Stimulated activated CD4-positive, alpha-beta T cell treated with anti-CD3 and anti-CD28 coated beads, Interleukin-15, amount 100 ng/mL, for 48 hours (primary cell): ENCODE measurements at regions not wholly inside any gene's neighbourhood (a gene's known extent, or its start where the extent isn't known, plus 50 kb on each side); places are given as distances from the start of the nearest gene placed in this dataset.
"Not testable (repeated sequence)": the region's sequence is repeated elsewhere in the genome, so short reads cannot be mapped to it uniquely, and the experiment has no call there.

ENCODE experiments used
- DNase-seq, 2 donors: peaks; one replicate each; pipeline ENCODE4 v3.0.0-alpha.2; 2020; ENCODE audit warnings: low read depth in 2 of 2

DNA sequence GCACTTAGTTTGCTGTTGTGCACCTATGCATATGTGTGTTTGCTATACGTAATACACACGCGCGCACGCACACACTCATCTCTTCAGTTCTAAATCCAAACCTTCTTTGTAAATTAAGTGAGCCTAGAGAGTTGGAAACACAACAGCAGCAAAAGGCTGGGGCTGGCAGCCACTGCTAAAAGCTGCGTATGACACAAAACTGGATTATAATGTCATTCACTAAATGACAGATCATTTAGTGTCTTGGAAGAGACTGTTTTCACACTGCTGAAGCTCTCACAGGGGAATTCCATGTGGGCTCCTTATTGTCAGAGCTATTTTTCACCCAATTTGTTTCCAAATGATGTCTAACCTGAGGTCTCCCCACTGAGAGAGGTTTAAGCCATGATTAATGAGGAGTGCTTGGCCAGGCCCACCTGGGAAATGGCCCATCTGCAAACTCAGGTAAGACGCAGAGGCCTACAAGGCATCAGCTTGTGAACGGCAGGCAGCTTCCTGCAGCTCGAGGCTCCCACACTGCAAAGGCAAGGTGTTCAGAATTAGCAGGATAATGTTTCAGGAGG lies 94.2 kb downstream of the OLIG3 start:
- no peak for DNase-seq

DNA sequence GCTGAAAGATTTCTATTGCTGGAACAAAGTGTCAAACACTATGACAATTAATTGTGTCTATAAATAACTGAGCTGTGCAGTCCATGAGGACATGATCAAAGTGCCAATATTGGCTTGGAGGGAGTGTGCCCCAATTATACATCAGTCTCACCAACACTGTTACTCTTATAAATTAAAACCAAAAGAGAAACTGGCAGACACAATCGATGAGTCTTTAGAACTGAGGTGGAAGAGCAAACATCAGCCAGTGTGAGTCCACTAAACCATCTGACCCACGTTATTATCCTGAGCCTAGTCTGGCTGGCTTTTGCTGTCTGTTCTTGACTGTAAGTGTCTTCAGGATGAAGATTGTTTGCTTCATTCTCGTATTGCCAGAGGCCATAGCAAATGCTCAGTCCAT lies 98.9 kb downstream of the OLIG3 start:
- DNase-seq = no peak

DNA sequence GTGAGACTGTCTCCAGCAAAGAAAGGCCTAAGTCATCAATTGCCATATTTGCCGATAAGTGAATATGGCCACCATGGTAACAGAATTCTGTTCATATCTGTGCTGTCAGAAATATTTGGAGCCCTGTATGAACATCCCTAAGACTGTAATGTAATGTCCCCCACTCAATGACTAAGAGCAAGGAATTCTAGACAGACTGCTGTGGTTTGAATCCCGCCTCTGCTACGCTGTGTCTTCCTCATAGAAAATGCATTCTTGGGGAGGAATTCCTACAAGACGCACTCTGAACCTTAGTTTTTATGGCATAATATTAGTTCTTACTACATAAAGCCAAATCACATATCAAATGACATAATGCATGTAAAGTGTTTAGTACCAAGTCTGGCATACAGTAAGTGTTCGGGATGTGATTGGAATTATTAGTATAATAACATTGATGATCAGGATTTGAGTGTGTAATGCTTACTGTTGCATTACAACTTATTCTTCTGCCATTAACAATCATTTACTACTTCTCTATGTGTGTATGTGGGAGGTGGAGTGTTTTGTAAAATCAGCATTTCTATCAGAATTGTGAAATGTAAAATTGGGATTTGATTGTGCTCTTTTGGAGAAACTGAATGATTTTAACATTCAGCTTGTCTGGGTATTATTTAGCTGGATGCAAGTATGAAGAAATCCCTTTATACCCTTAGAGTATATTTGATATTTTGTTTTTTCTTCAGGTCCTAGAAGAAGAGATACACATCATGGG lies 103.0 kb downstream of the OLIG3 start:
- no peak for DNase-seq

DNA sequence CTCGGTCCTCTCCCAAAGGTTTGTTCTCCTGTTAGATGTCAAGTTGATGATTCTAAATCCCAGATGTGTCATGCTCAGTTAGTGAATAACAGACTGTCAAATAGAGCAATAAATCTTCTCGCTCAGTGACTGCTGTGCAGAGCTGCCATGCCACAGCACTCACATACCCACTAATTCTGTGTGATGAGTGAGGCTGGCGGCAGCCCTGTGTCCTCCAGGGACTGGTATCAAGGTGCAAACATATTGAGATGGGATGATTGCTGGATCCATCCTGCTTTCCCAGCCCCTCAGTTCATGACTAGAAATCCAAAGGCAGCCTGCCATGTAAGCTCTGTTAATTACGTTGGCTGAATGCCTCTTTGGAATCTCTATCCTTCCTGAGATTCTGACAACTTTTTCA lies 103.9 kb downstream of the OLIG3 start:
- DNase-seq = no peak

DNA sequence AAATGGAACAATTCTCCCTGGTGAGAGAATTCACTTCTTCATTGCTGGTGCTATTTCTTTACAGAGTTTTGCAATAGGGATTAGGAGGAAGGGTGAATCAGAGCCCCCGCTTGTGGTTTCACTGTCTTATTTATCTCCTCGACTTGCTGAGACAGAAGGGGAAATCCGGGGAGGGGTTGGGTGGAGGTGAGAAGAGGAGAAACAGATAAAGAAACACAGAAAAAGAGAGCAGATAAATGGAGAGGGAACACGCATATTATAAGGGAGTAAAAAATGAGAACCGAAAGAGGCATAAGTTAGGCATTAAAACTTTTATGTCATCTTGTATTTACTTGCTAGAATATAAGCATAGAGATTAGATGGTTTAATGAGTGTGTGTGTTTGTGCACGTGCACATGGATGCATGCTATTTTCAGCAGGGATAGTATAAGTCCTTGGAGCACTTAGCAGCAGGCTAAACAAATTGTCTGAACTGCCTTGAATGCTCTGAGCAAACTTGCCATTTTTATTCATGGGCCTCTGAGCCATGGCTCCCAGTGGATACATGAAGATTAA lies 105.0 kb downstream of the OLIG3 start:
- DNase-seq = peak; percentile 52 to 69

DNA sequence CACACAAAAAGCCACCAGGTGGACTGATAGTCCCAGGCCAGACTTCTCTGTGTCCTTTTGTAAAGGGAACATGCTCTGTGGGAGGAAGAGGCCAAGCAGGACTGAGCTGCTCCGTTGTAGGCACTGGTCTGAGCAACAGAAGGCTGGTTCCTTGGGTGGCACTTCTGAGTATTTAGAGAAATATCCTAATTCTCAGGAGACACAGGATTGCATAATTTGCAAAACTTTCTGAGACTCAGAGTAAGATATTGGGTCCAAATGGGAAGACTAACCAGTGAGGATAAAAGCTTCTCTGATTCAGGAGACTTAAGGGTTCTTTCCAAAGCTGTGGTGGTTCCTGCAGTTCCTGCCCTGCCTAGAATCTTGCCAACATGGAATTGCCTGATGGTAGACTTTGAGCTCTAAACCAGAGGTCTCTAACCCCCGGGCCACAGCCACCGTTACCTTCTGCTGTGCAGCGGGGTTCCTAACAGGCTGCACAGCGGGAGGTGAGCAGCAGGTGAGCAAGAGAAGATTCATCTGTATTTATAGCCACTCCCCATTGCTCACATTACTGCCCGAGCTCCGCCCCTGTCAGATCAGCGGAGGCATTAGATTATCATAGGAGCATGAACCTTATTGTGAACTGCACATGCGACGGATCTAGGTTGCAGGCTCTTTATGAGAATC lies 107.0 kb downstream of the OLIG3 start:
- no peak for DNase-seq

DNA sequence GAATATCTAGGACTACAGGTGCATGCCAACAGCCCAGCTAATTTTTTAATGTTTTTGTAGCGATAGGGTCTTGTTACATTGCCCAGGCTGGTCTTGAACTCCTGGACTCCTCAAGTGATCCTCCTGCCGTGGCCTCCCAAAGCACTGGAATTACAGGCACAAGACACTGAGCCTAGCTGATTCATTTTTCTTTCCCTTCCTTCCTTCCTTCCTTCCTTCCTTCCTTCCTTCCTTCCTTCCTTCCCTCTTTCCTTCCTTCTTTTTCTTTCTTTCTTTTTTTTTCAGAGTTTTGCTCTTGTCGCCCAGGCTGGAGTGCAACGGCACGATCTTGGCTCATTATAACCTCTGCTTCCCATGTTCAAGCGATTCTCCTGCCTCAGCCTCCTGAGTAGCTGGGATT lies 110.9 kb downstream of the OLIG3 start:
- DNase-seq = not testable (repeated sequence)

DNA sequence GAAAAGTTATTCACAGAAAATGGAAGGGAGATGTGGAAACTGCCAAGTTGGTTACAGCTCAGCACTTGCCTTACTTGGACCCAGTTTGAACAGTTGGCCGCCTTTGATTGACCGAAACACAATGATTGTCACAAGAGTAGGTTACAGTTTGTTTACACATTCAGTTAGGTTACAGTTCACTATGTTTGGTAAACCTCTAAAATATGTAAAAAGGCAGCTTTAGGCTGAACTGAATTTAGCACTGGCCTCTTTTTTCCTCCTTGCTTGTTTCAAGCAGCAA lies 116.2 kb downstream of the OLIG3 start:
- no peak for DNase-seq

DNA sequence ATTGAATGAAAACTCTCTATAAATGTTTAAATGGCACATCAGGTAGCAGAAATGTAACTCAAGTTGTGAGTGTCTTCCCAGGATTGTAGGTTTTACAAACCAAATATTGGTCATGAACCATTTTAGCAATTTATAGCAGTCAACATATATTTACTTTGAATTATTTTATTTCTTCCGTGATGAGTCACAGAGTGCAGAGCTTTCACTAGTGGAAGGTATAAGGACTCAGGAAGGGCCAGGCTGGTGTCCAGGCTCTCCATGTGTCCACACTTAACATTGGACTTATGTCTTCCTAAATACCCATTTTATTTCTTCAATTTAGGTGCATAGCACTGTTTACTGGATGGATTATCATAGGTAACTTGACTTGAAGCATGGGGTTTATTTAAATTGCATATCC lies 120.9 kb downstream of the OLIG3 start:
- DNase-seq = no peak

DNA sequence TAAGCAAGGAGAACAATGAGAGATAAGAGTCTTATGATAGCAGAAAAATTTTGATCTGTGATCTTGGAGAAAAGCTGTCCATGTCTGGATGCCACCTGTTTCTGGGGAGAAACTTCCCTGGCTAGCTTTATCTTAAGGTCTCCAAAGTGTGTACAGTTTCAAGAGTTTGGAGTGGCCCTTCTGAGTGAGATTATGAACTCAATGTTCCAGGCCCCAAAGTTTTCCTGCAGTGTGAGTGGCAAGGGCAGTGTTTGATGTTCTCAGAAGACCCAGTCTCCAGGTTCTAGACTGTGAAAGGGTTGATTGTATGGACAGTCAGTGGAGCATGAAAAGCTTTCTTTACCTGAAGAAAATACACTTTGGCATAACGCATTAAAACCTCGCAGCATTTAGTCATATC lies 121.7 kb downstream of the OLIG3 start:
- DNase-seq = no peak

DNA sequence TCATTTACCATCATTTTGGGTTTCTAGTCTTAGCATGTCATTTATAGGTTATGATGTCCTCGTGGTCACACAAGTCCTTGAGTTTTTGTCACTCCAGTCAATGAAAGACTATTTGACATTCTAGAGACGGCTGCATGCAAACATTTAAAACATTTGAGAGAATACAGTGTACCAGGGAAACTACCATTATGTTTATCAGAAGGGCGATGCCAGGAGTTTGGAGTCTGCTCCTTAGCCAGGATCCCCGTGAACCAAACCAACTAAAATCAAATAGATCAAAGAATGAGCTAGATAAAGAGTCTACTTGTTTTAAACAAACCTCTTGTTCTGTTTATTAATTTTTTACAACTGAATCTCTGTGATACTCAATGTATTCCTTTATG lies 122.6 kb downstream of the OLIG3 start:
- no peak for DNase-seq

DNA sequence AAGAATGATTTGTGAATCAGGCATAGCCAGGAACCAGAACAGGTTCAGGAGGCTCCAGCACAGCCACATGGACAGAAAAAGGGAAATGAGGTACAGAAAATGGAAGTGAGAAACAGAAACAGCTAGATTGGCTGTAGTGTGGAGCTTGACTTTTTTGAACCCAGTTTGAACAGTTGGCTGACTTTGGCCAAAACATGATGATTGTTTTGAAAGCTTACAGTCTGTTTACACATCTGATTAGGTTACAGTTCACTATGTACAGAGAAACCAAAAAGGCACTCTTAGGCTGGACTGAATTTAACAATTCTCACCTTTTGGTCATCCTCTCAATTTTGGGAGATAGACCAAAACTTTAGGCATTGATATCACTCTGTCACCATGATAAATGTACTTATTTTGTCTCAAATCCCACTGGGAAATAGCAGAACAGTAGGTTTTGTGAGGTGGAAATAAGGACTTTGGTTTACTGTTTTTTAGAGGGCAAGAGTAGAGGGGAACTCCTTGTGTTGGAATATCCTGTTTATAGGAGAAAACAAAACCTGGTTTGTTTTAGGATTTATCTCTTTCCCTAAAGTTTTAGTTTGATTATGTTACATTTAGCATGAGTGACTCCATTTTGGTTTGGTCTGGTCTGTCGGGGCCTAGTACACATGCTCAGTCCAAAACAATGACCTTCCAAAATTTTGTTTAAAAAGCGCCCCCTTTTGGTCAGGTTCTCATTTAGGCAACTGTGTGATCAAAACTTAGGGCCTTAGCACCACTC lies 123.1 kb downstream of the OLIG3 start:
- DNase-seq = no peak

DNA sequence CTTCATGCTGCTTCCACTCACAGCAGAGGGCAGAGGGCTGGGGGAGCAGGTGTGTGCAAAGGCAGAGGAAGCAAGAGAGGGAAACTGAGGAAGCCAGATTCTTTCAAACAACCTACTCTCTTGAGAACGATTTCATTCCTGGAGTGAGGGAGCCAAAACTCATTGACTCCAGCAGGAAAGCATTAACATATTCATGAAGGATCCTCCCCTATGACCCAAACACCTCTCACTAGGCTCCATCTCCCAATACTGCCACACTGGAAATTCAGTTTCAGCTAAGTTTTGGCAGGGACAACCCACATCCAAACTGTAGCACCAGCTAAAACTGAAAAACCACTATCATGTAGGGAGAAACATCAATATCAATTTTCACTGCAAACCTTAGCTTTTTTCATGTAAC lies 125.1 kb downstream of the OLIG3 start:
- no peak for DNase-seq

DNA sequence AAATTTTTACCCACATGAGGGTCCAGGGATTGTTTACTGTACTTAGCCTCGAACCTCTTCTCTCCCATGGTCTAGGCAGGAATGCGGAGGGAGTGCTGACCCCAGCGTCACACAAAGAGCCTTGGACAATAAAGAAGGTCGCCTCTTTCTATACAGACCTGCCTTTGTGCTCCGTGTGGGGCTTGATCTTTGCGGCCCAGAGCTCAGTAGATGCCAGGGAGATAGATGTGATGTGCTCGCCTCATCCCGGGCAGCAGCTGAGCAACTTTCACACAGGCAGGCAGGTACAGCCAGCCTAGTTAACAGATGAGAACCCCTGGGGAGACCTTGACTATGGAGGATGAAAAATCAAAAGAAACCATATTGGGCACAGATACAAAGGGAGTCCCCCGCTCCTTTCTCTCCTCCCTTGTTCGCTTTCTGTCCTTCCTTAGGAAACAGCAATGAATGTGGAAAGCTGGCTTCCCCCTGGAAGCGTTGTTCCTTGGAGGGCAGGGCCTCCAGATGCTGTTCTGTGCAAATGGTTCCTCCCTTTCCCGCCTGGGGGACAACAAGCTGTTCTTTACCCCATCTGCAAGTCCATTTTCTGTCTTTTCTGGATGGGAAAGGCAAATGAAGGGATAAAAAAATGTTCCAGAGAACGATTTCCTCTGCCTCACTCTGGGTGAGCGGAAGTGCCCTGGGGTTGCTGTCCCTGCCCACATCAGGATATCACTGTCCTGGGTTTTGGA lies 128.3 kb downstream of the OLIG3 start:
- no peak for DNase-seq

DNA sequence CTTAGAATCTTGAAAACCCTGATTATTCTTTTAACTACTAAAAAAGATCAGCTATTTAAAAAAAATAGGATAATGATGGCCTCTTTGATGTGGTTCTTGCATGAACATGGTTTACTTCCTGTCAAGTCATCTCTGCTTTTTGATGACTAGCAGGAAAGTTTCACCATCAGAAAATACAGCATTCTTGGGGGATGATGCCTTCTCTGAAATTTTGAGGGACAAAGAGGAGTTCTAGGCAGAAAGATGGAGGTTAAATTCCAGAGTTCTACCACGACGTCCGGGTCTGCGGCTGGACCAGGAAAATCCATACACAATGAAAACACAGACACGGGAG lies 130.4 kb downstream of the OLIG3 start:
- no peak for DNase-seq

DNA sequence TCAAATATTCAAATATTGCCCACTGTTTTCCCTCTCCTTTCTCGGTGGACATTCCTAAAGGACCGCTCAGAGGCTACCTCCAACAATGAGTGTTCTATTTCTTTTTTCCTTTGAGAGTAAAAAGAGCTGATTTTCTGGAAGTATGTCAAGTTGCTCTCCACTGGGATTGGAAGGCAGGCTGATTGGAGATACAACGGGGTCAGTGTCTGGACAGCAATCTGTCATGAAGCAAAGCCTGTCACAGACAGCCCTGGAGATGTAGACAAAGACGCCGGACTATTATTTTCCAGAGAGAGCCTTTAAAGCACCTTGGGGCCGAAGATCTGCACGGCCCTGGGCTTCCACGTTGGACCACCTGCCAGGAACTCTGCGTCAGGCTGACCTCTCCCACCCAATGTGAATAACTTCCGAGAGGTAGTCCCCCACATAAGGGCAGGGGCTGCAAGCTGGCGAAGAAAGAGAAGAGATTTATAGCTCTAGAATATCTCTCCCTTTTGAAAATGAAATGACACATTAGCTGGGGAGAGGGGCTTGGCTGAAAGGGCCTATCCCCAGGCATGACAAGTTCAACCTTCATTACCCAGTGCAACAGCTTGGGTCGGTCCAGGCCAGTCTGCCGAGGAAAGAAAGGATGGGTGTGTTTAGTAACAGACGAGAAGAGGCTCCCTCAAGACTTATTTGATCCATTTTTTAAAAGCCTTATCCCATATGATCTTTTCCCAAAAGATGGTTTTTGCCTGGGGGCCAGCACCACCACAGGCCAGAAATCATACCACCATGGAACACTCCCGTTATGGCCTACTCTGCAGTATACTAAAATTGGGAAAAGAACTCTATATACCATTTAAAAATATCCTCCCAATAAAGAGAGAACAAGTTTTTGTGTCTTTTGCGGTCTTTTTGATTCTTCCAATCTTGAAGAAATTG lies 131.1 kb downstream of the OLIG3 start:
- DNase-seq = no peak

DNA sequence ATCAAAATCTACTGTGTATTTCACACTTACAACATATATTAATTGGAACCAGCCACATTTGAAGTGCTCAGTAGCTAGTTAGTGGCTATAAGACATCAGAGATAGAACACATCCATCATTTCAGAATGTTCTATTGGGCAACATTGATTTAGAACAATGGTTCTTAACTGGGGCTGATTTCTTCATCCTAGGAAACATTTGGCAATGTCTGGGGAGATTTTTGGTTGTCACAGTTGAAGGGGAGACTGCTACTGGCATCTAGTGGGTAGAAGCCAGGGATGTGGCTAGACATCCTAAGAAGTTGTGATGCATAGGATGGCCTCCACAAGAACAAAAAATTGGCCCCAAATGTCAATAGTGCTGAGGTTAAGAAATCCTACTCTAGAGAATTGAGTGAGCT lies 132.5 kb downstream of the OLIG3 start:
- DNase-seq = no peak

DNA sequence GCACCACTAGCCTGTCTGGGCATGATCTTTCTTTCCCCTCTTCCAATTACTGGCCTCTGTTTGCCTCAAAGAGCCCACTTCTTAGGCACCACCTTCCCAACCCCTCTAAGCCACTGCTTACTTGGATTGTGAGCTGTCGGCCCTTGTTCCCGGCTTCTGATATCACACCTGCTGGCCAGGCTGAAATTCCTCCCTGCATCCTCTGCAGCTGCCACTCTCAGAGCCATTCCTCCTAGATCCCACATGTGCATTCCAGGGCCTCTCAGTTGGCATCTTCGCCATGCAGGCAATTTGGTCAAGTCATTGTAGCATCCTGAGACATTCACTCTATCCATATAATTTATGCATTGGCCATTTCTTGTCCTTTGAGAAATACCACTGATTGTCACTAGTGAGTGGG lies 135.9 kb downstream of the OLIG3 start:
- no peak for DNase-seq

DNA sequence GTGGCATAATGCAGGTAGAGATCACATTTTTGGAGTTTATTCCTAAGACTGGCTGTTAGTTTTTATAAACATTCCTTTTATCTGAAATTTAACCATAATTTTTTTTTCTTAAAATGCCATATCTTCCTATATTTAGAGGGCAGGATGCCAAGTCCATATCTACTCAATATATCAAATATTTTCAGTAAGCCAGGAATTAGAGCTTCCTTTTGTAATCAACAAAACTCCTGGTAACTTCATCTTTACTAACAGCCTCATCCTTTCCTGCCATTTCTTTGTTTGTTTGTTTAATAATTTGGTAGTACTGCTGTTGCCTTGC lies 136.3 kb downstream of the OLIG3 start:
- no peak for DNase-seq

DNA sequence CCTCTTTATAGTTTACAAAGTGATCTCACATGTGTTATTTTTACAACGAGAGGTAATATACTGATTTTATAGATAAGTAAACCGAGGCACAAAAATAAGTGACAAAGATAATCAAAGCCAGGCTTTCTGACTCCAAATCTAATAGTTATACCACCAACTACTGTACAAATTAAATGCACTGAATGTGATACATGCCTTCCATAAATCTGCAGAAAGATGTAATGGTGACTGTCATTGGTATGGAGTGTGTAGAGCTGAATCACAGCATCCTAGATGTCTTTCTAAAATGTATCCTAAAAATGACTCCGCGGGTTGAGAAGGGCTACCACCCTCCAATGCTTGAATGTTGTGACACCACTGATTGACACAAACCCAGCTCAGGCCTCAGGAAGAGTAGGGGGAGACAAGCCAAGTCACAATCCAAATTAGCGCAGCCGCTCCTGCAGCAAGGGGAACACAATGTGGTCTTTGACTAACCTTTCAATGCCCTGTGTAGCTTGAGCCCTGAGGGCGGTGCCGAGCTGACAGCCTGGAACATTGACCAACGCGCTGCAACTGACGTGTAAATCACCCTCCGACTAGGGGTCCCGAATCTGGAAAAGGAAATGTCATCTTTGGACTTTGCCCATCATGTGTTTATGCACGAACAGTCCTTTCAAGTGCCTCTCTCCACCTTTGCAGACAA lies 136.8 kb downstream of the OLIG3 start:
- DNase-seq = no peak
